Adrenal gland (tissue), 9 donors: ENCODE measurements at regions not wholly inside any gene's neighbourhood (a gene's known extent, or its start where the extent isn't known, plus 50 kb on each side); places are given as distances from the start of the nearest gene placed in this dataset.

Experiments
- DNase-seq, 7 donors: peaks; one replicate each; pipeline ENCODE4 v3.0.0-alpha.2; 2019 to 2020
- H3K27ac ChIP-seq, 5 donors: fragments of 200-600 bp; sonication (generic) in 4 of 5; 1 replicate in 3 of 5; 2 replicates in 2 of 5; pipeline versions ENCODE4 v1.5.1 to v1.8.0; 2016 to 2020; ENCODE audit warnings: mild to moderate bottlenecking in 1 of 5
- H3K27me3 ChIP-seq: fragments of 200-600 bp; 2 replicates; pipeline ENCODE4 v1.8.0; 2021
- H3K36me3 ChIP-seq, 2 donors: fragments of 200-600 bp; replicated peaks in 1 of 2; 1 replicate in 1 of 2; 2 replicates in 1 of 2; pipeline versions ENCODE4 v1.5.1 to v1.8.0; 2018 to 2022
- H3K4me1 ChIP-seq, 2 donors: fragments of 200-600 bp; replicated peaks in 1 of 2; 1 replicate in 1 of 2; 2 replicates in 1 of 2; pipeline versions ENCODE4 v1.5.1 to v1.8.0; 2018 to 2021
- H3K4me3 ChIP-seq, 4 donors: fragments of 200-600 bp; sonication (generic) in 3 of 4; one replicate each; pipeline ENCODE4 v1.5.1; 2016 to 2018
- H3K9me3 ChIP-seq, 3 donors: fragments of 200-600 bp; sonication (generic) in 1 of 3; replicated peaks in 1 of 3; 1 replicate in 2 of 3; 2 replicates in 1 of 3; pipeline versions ENCODE4 v1.5.1 to v1.8.0; 2016 to 2021
- CTCF ChIP-seq, 6 experiments: fragments of 450-650 bp in 4 of 6; fragments of 200-600 bp in 2 of 6; sonication (generic) in 1 of 6; IDR thresholded peaks; 1 replicate in 5 of 6; 2 replicates in 1 of 6; pipeline versions ENCODE4 v1.5.1 to v1.8.0; 2016 to 2021; ENCODE audit warnings: antibody characterized with exemption in 6 of 6, mild to moderate bottlenecking in 2 of 6, moderate library complexity in 1 of 6
- POLR2A ChIP-seq, 2 donors: fragments of 450-650 bp; IDR thresholded peaks; one replicate each; pipeline ENCODE4 v1.6.1; 2017; ENCODE audit warnings: antibody characterized with exemption in 2 of 2, mild to moderate bottlenecking in 2 of 2, moderate library complexity in 1 of 2
- WGBS, 4 donors: extraction: QIAGEN DNeasy Blood & Tissue Kit in 2 of 4; methylation state at CpG; one replicate each; pipeline versions ENCODE4 v1.1.5 to v1.1.7; 2013 to 2017; 5-methylcytosine and 5-hydroxymethylcytosine counted together
- intact Hi-C, 2 donors: fragments of 100-400 bp; cut with DNase I; formaldehyde crosslinking; loops; one replicate each; pipeline versions ENCODE4 v1.14.1 to v1.15.0; 2022 to 2023
- donor health status: healthy with polysubstance abuse.
- donor health status: Bipolar disorder and iron deficiency.
- donor health status: DM: yes; HTN: yes; CAD: no.
- donor health status: DM: no; HTN: no; CAD: no.
- donor health status: DM: no; HTN: no; CAD: no.

- TF ChIP-seq POLR2A (IDR thresholded peaks at IDR 0.05) (no peak), CTCF (IDR thresholded peaks at IDR 0.05) (no peak)
- Histone ChIP-seq H3K27ac (no peak overlapping the region), H3K27me3 (no peaks in the 10 kb centered on the region), H3K4me3 (no peak overlapping the region), H3K4me1 (no peaks in the 10 kb centered on the region), H3K9me3 (no peaks in the 10 kb centered on the region), H3K36me3 (no peaks in the 10 kb centered on the region)
- no peak for DNase-seq
- intact Hi-C loops = no loop called here
Measured at GRCh38 chr3:148435534-148435933, 262.2 kb upstream of the AGTR1 start.

- intact Hi-C loops = no loop called here
- no peak for TF ChIP-seq POLR2A (IDR thresholded peaks at IDR 0.05)
- no peak for TF ChIP-seq CTCF (IDR thresholded peaks at IDR 0.05)
- H3K4me3 ChIP-seq = no peak overlapping the region
- H3K9me3 ChIP-seq = no peaks in the 10 kb centered on the region
- no peaks in the 10 kb centered on the region for H3K4me1 ChIP-seq
- 71 to 84% (median 74%) methylated on average over 3 of the region's 3 CpGs for WGBS, 4 donors
- no peak for DNase-seq
- H3K36me3 ChIP-seq = no peaks in the 10 kb centered on the region
- no peak overlapping the region for H3K27ac ChIP-seq
- H3K27me3 ChIP-seq = no peaks in the 10 kb centered on the region
Measured at GRCh38 chr3:148439254-148439822, 258.4 kb upstream of the AGTR1 start.

GRCh38 chr3:148441191-148441590 is 256.5 kb upstream of the AGTR1 start:
- TF ChIP-seq CTCF (IDR thresholded peaks at IDR 0.05) (no peak), POLR2A (IDR thresholded peaks at IDR 0.05) (no peak)
- no peaks in the 10 kb centered on the region for H3K9me3 ChIP-seq
- H3K4me1 ChIP-seq = no peaks in the 10 kb centered on the region
- H3K27ac ChIP-seq = no peak overlapping the region
- 88 to 95% (median 93%) methylated on average over 1 of the region's 1 CpG for WGBS, 4 donors
- no peaks in the 10 kb centered on the region for H3K36me3 ChIP-seq
- no peak overlapping the region for H3K4me3 ChIP-seq
- intact Hi-C loops = no loop called here
- H3K27me3 ChIP-seq = no peaks in the 10 kb centered on the region
- DNase-seq = no peak

- TF ChIP-seq CTCF (IDR thresholded peaks at IDR 0.05) (no peak), POLR2A (IDR thresholded peaks at IDR 0.05) (no peak)
- no peak overlapping the region for H3K27ac ChIP-seq
- no peaks in the 10 kb centered on the region for H3K36me3 ChIP-seq
- no peaks in the 10 kb centered on the region for H3K9me3 ChIP-seq
- H3K4me3 ChIP-seq = no peak overlapping the region
- H3K4me1 ChIP-seq = peaks cover 0 to 7% of the 10 kb centered on the region in 2 donors
- no peak for DNase-seq
- intact Hi-C loops = no loop called here
- H3K27me3 ChIP-seq = no peaks in the 10 kb centered on the region
- WGBS, 4 donors = 67 to 79% (median 73%) methylated on average over 5 of the region's 5 CpGs
Measured at GRCh38 chr3:148450819-148451218, 246.9 kb upstream of the AGTR1 start.
